Immature natural killer cell (primary cell): ENCODE measurements at regions not wholly inside any gene's neighbourhood (a gene's known extent, or its start where the extent isn't known, plus 50 kb on each side); places are given as distances from the start of the nearest gene placed in this dataset.

Source experiments
- DNase-seq, 3 donors: peaks; one replicate each; pipeline ENCODE4 v3.0.0; 2022; ENCODE audit warnings: mixed read lengths in 1 of 3
- H3K27ac Mint-ChIP-seq, 6 donors: one replicate each; pipeline ENCODE4 v1.8.0; 2020; ENCODE audit warnings: mixed read lengths in 6 of 6, mild to moderate bottlenecking in 5 of 6, inconsistent platforms in 4 of 6, moderate library complexity in 3 of 6
- H3K27me3 Mint-ChIP-seq, 3 donors: one replicate each; pipeline ENCODE4 v1.8.0; 2020 to 2021; ENCODE audit warnings: low read depth in 3 of 3, mild to moderate bottlenecking in 3 of 3, mixed read lengths in 3 of 3, moderate library complexity in 3 of 3, inconsistent platforms in 1 of 3
- H3K36me3 Mint-ChIP-seq, 3 donors: one replicate each; pipeline ENCODE4 v1.8.0; 2020; ENCODE audit warnings: mixed read lengths in 3 of 3, inconsistent platforms in 2 of 3, mild to moderate bottlenecking in 2 of 3
- H3K4me1 Mint-ChIP-seq, 2 donors: one replicate each; pipeline ENCODE4 v1.8.0; 2020; ENCODE audit warnings: inconsistent platforms in 2 of 2, mild to moderate bottlenecking in 2 of 2, mixed read lengths in 2 of 2, moderate library complexity in 1 of 2
- H3K4me3 Mint-ChIP-seq, 5 donors: one replicate each; pipeline ENCODE4 v1.8.0; 2020; ENCODE audit warnings: mild to moderate bottlenecking in 5 of 5, mixed read lengths in 5 of 5, inconsistent platforms in 3 of 5, moderate library complexity in 3 of 5
- H3K9me3 Mint-ChIP-seq, 6 donors: one replicate each; pipeline ENCODE4 v1.8.0; 2020; ENCODE audit warnings: mild to moderate bottlenecking in 6 of 6, mixed read lengths in 6 of 6, inconsistent platforms in 4 of 6, moderate library complexity in 3 of 6

- Mint-ChIP-seq H3K4me3 (no peak overlapping the region), H3K4me1 (no peaks in the 10 kb centered on the region), H3K27ac (no peak overlapping the region), H3K27me3 (no peaks in the 10 kb centered on the region), H3K36me3 (no peaks in the 10 kb centered on the region), H3K9me3 (peaks cover 7 to 57% (median 25%) of the 10 kb centered on the region in 6 donors)
- DNase-seq = no peak
Observed at GRCh38 chr16:62602790-62603189, 566.6 kb upstream of the CDH8 start.

GRCh38 chr16:62597875-62598274 lies 561.6 kb upstream of the CDH8 start:
- H3K9me3 Mint-ChIP-seq = peaks cover 7 to 62% (median 35%) of the 10 kb centered on the region in 6 donors
- peaks cover 0 to 4% (median 0%) of the 10 kb centered on the region in 3 donors for H3K36me3 Mint-ChIP-seq
- no peak overlapping the region for H3K27ac Mint-ChIP-seq
- H3K27me3 Mint-ChIP-seq = no peaks in the 10 kb centered on the region
- no peaks in the 10 kb centered on the region for H3K4me1 Mint-ChIP-seq
- DNase-seq = no peak
- no peak overlapping the region for H3K4me3 Mint-ChIP-seq

- Mint-ChIP-seq H3K9me3 (peaks cover 7 to 51% (median 34%) of the 10 kb centered on the region in 6 donors), H3K36me3 (peaks cover 0 to 4% (median 0%) of the 10 kb centered on the region in 3 donors), H3K4me3 (no peak overlapping the region), H3K27me3 (no peaks in the 10 kb centered on the region), H3K4me1 (no peaks in the 10 kb centered on the region), H3K27ac (no peak overlapping the region)
- no peak for DNase-seq
Observed at GRCh38 chr16:62596584-62596983, 560.3 kb upstream of the CDH8 start.

GRCh38 chr16:62596125-62596524 lies 559.9 kb upstream of the CDH8 start:
- peaks cover 6 to 47% (median 31%) of the 10 kb centered on the region in 6 donors for H3K9me3 Mint-ChIP-seq
- no peak overlapping the region for H3K4me3 Mint-ChIP-seq
- H3K27ac Mint-ChIP-seq = no peak overlapping the region
- no peak for DNase-seq
- H3K4me1 Mint-ChIP-seq = no peaks in the 10 kb centered on the region
- H3K27me3 Mint-ChIP-seq = no peaks in the 10 kb centered on the region
- H3K36me3 Mint-ChIP-seq = peaks cover 0 to 4% (median 0%) of the 10 kb centered on the region in 3 donors

- no peak for DNase-seq
- H3K4me3 Mint-ChIP-seq = no peak overlapping the region
- H3K27me3 Mint-ChIP-seq = no peaks in the 10 kb centered on the region
- no peaks in the 10 kb centered on the region for H3K36me3 Mint-ChIP-seq
- H3K4me1 Mint-ChIP-seq = no peaks in the 10 kb centered on the region
- H3K27ac Mint-ChIP-seq = no peak overlapping the region
- peaks cover 14 to 70% (median 37%) of the 10 kb centered on the region in 6 donors for H3K9me3 Mint-ChIP-seq
Observed at GRCh38 chr16:62586128-62586862, 550.1 kb upstream of the CDH8 start.

- no peaks in the 10 kb centered on the region for H3K4me1 Mint-ChIP-seq
Observed at GRCh38 chr16:62585041-62585545, 548.9 kb upstream of the CDH8 start.

GRCh38 chr16:62583414-62583813 lies 547.2 kb upstream of the CDH8 start:
- Mint-ChIP-seq H3K4me1 (no peaks in the 10 kb centered on the region), H3K27me3 (no peaks in the 10 kb centered on the region), H3K9me3 (peaks cover 15 to 61% (median 44%) of the 10 kb centered on the region in 6 donors), H3K36me3 (no peaks in the 10 kb centered on the region), H3K4me3 (no peak overlapping the region), H3K27ac (no peak overlapping the region)
- no peak for DNase-seq

More at GRCh38 chr16:62585041-62585545, 548.9 kb upstream of the CDH8 start:
- Mint-ChIP-seq H3K27me3 (no peaks in the 10 kb centered on the region), H3K27ac (no peak overlapping the region), H3K9me3 (peaks cover 14 to 68% (median 40%) of the 10 kb centered on the region in 6 donors), H3K36me3 (no peaks in the 10 kb centered on the region), H3K4me3 (no peak overlapping the region)
- no peak for DNase-seq

GRCh38 chr16:62573466-62573865 lies 537.2 kb upstream of the CDH8 start:
- Mint-ChIP-seq H3K27ac (no peak overlapping the region), H3K27me3 (no peaks in the 10 kb centered on the region), H3K4me1 (no peaks in the 10 kb centered on the region), H3K36me3 (peaks cover 0 to 4% (median 0%) of the 10 kb centered on the region in 3 donors), H3K9me3 (peaks cover 17 to 57% (median 28%) of the 10 kb centered on the region in 6 donors), H3K4me3 (no peak overlapping the region)
- no peak for DNase-seq

GRCh38 chr16:62568926-62569325 lies 532.7 kb upstream of the CDH8 start:
- no peak overlapping the region for H3K27ac Mint-ChIP-seq
- H3K36me3 Mint-ChIP-seq = no peaks in the 10 kb centered on the region
- H3K4me1 Mint-ChIP-seq = no peaks in the 10 kb centered on the region
- no peaks in the 10 kb centered on the region for H3K27me3 Mint-ChIP-seq
- H3K9me3 Mint-ChIP-seq = peaks cover 13 to 42% (median 23%) of the 10 kb centered on the region in 6 donors
- H3K4me3 Mint-ChIP-seq = no peak overlapping the region
- no peak for DNase-seq

- no peak for DNase-seq
- Mint-ChIP-seq H3K9me3 (peaks cover 17 to 49% (median 30%) of the 10 kb centered on the region in 6 donors), H3K27ac (no peak overlapping the region), H3K4me3 (no peak overlapping the region), H3K4me1 (no peaks in the 10 kb centered on the region), H3K27me3 (no peaks in the 10 kb centered on the region), H3K36me3 (peaks cover 0 to 4% (median 0%) of the 10 kb centered on the region in 3 donors)
Observed at GRCh38 chr16:62565706-62566105, 529.5 kb upstream of the CDH8 start.

- Mint-ChIP-seq H3K4me3 (no peak overlapping the region), H3K27ac (no peak overlapping the region), H3K9me3 (peaks cover 20 to 56% (median 35%) of the 10 kb centered on the region in 6 donors), H3K36me3 (peaks cover 0 to 4% (median 0%) of the 10 kb centered on the region in 3 donors), H3K4me1 (no peaks in the 10 kb centered on the region), H3K27me3 (no peaks in the 10 kb centered on the region)
- no peak for DNase-seq
Observed at GRCh38 chr16:62564291-62564690, 528.1 kb upstream of the CDH8 start.

- peaks cover 0 to 4% (median 0%) of the 10 kb centered on the region in 3 donors for H3K36me3 Mint-ChIP-seq
- no peak overlapping the region for H3K4me3 Mint-ChIP-seq
- DNase-seq = no peak
- H3K9me3 Mint-ChIP-seq = peaks cover 12 to 58% (median 33%) of the 10 kb centered on the region in 6 donors
- no peak overlapping the region for H3K27ac Mint-ChIP-seq
- no peaks in the 10 kb centered on the region for H3K27me3 Mint-ChIP-seq
- no peaks in the 10 kb centered on the region for H3K4me1 Mint-ChIP-seq
Observed at GRCh38 chr16:62562121-62562520, 525.9 kb upstream of the CDH8 start.

- Mint-ChIP-seq H3K9me3 (peaks cover 8 to 39% (median 26%) of the 10 kb centered on the region in 6 donors), H3K27ac (no peak overlapping the region), H3K27me3 (peaks cover 0 to 4% (median 0%) of the 10 kb centered on the region in 3 donors), H3K36me3 (no peaks in the 10 kb centered on the region), H3K4me3 (no peak overlapping the region), H3K4me1 (no peaks in the 10 kb centered on the region)
- no peak for DNase-seq
Observed at GRCh38 chr16:62549875-62550274, 513.6 kb upstream of the CDH8 start.

- Mint-ChIP-seq H3K4me1 (no peaks in the 10 kb centered on the region), H3K9me3 (peaks cover 4 to 42% (median 20%) of the 10 kb centered on the region in 6 donors), H3K4me3 (no peak overlapping the region), H3K27ac (no peak overlapping the region), H3K36me3 (no peaks in the 10 kb centered on the region), H3K27me3 (peaks cover 0 to 4% (median 0%) of the 10 kb centered on the region in 3 donors)
- DNase-seq = no peak
Observed at GRCh38 chr16:62548095-62548494, 511.9 kb upstream of the CDH8 start.
